ENCODE measurements at regions not wholly inside any gene's neighbourhood (a gene's known extent, or its start where the extent isn't known, plus 50 kb on each side); places are given as distances from the start of the nearest gene placed in this dataset.

- TF ChIP-seq, protein P1, sequence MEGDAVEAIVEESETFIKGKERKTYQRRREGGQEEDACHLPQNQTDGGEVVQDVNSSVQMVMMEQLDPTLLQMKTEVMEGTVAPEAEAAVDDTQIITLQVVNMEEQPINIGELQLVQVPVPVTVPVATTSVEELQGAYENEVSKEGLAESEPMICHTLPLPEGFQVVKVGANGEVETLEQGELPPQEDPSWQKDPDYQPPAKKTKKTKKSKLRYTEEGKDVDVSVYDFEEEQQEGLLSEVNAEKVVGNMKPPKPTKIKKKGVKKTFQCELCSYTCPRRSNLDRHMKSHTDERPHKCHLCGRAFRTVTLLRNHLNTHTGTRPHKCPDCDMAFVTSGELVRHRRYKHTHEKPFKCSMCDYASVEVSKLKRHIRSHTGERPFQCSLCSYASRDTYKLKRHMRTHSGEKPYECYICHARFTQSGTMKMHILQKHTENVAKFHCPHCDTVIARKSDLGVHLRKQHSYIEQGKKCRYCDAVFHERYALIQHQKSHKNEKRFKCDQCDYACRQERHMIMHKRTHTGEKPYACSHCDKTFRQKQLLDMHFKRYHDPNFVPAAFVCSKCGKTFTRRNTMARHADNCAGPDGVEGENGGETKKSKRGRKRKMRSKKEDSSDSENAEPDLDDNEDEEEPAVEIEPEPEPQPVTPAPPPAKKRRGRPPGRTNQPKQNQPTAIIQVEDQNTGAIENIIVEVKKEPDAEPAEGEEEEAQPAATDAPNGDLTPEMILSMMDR (IDR thresholded peaks at IDR 0.05) = no peak
- no peak for TF ChIP-seq POLR2A (IDR thresholded peaks at IDR 0.05)
Observed at GRCh38 chr9:106060885-106061284, 366.5 kb downstream of the TMEM38B start.
